Vagina (tissue), 2 donors: ENCODE measurements at regions not wholly inside any gene's neighbourhood (a gene's known extent, or its start where the extent isn't known, plus 50 kb on each side); places are given as distances from the start of the nearest gene placed in this dataset.

Source experiments
- POLR2AphosphoS5 ChIP-seq, 2 donors: sonication (generic); formaldehyde crosslinking; IDR thresholded peaks; one replicate each; pipeline ENCODE4 v1.9.0; 2017; ENCODE audit warnings: antibody characterized with exemption in 2 of 2, mild to moderate bottlenecking in 2 of 2, low read depth in 1 of 2; ENCODE audit not compliant: insufficient read depth in 1 of 2
- TF ChIP-seq, protein P1 (sequence below), 3 experiments: fragments of 450-650 bp in 2 of 3; fragments of 200-600 bp in 1 of 3; sonication (generic) in 1 of 3; IDR thresholded peaks; one replicate each; pipeline ENCODE4 v1.5.1; 2017 to 2019; ENCODE audit warnings: antibody characterized with exemption in 3 of 3, mild to moderate bottlenecking in 2 of 3, moderate library complexity in 2 of 3

DNA sequence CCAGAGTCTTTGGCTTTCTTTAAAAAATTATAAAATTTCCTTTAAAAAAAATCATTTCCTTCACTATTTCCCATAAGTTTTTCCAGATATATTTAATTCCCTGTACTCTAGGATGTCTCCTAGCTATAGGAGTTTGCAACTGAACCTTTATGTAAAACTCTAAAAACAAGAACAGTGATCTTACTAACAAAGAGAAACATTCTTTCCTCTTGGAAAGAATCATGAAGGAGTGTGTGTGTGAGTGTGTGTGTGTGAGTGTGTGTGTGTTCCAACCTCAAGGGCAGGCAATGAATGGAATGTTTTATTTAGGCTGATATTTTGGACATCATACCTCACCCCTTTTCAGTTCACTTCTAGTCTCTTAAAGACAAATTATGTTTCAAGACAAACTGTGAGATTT, 309.2 kb downstream of the CEMIP2 start:
- TF ChIP-seq, protein P1, sequence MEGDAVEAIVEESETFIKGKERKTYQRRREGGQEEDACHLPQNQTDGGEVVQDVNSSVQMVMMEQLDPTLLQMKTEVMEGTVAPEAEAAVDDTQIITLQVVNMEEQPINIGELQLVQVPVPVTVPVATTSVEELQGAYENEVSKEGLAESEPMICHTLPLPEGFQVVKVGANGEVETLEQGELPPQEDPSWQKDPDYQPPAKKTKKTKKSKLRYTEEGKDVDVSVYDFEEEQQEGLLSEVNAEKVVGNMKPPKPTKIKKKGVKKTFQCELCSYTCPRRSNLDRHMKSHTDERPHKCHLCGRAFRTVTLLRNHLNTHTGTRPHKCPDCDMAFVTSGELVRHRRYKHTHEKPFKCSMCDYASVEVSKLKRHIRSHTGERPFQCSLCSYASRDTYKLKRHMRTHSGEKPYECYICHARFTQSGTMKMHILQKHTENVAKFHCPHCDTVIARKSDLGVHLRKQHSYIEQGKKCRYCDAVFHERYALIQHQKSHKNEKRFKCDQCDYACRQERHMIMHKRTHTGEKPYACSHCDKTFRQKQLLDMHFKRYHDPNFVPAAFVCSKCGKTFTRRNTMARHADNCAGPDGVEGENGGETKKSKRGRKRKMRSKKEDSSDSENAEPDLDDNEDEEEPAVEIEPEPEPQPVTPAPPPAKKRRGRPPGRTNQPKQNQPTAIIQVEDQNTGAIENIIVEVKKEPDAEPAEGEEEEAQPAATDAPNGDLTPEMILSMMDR (IDR thresholded peaks at IDR 0.05): no peak
- no peak for TF ChIP-seq POLR2AphosphoS5 (IDR thresholded peaks at IDR 0.05; ENCODE audit: insufficient read depth in 1 of 2, low read depth in 1 of 2)
